HG03575 (cell line): ENCODE measurements at regions not wholly inside any gene's neighbourhood (a gene's known extent, or its start where the extent isn't known, plus 50 kb on each side); places are given as distances from the start of the nearest gene placed in this dataset.
"Not testable (repeated sequence)": the region's sequence is repeated elsewhere in the genome, so short reads cannot be mapped to it uniquely, and the experiment has no call there.

Source experiments
- ATAC-seq: cut with Tn5 transposase; IDR thresholded peaks from one replicate; pipeline ENCODE4 v1.9.1; 2021; ENCODE audit not compliant: unreplicated experiment, insufficient number of reproducible peaks, low FRiP score; ENCODE audit errors: extremely low read depth

DNA sequence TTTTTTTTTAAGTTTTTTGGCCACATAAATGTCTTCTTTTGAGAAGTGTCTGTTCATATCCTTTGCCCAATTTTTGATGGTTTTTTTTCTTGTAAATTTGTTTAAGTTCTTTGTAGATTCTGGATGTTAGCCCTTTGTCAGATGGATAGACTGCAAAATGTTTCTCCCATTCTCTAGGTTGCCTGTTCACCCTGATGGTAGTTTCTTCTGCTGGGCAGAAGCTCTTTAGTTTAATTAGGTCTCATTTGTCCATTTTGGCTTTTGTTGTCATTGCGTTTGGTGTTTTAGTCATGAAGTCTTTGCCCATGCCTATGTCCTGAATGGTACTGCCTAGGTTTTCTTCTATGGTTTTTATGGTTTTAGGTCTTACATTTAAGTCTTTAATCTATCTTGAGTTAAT, 320.9 kb upstream of the SETBP1 start:
- ATAC-seq = not testable (repeated sequence)

- ATAC-seq = not testable (repeated sequence)
These were observed 318.5 kb upstream of the SETBP1 start for GRCh38 chr18:44362213-44362612.

DNA sequence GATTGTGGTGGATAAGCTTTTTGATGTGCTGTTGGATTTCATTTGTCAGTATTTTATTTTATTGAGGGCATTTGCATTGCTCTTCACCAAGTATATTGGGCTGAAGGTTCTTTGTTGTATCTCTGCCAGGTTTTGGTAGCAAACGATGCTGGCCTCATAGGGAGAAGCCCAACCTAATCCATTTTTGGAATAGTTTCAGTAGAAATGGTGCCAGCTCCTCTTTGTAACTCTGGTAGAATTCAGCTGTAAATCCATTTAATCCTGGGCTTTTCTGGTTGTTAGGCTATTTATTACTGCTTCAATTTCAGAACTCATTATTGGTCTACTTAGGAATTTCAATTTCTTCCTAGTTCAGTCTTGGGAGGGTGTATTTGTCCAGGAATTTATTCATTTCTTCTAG, 309.8 kb upstream of the SETBP1 start:
- no peak for ATAC-seq

DNA sequence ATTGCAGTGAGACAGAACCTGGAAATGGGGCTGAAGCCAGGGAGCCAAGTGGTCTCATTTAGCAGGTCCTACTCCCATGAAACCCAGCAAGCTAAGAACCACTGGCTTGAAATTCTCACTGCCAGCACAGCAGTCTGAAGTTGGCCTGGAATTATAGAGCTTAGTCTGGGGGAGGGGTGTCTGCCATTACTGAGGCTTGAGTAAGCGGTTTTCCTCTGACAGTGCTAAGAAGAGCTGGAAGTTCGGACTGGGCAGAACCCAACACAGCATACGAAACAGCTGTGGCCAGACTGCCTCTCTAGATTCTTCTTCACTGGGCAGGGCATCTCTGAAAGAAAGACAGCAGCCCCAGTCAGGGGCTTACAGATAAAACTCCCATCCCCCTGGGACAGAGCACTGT, 305.7 kb upstream of the SETBP1 start:
- ATAC-seq = no peak

DNA sequence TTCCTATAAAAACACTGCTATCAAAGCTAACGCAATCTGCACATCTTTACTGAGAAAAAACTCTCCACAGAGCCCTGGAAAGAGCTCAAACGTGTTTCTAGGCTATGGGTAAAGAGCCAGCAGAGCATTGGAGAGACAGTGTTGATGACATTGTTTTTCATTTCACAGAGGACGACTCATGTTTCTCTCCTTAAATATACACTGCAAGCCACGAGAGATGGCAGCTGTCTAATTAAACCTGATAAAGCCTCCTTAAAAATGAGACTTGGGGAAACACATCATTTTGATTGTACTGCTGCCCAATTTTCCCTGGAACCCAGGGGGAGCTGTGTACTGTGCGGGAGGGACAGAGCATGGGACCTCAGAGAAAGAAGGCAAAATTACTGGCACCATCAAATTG, 294.3 kb upstream of the SETBP1 start:
- ATAC-seq = no peak

GRCh38 chr18:44388329-44388728, 292.4 kb upstream of the SETBP1 start:
- no peak for ATAC-seq

- ATAC-seq = no peak
These were observed 287.8 kb upstream of the SETBP1 start for GRCh38 chr18:44392933-44393332.

- no peak for ATAC-seq
These were observed 287.3 kb upstream of the SETBP1 start for GRCh38 chr18:44393406-44393805.

GRCh38 chr18:44396550-44396949, 284.1 kb upstream of the SETBP1 start:
- ATAC-seq = no peak

GRCh38 chr18:44409071-44409470, 271.6 kb upstream of the SETBP1 start:
- no peak for ATAC-seq

GRCh38 chr18:44409515-44409914, 271.2 kb upstream of the SETBP1 start:
- no peak for ATAC-seq

- ATAC-seq = no peak
These were observed 269.9 kb upstream of the SETBP1 start for GRCh38 chr18:44410740-44411139.

DNA sequence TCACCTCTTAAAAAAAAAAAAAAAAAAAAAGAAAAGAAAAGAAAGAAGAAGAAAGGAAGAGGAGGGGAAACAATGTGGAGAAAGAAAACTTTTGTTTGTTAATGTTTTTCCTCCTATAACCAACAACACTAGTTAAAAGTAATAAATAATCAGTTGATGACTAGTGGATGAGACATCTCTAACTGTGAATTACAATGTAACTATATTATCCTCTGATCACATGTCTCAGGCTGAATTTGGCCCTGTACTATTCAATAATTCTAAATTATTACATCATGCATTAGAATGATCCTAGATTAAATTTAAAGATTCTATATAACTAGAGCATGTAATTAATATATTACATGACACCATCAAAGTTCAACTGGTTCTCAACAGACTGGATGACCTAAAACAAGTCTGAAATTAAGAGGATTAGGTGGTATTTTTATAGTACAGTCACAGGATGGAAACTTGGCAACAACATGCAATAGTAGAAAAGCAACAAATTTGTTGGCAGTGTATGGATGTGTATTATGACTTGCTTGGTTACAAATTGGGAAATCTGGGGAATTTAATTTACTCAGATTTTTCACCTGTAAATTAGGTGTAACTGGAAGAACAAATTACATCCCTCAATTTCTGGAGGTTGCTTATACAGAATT, 269.3 kb upstream of the SETBP1 start:
- ATAC-seq = no peak

GRCh38 chr18:44411976-44412375, 268.7 kb upstream of the SETBP1 start:
- no peak for ATAC-seq

DNA sequence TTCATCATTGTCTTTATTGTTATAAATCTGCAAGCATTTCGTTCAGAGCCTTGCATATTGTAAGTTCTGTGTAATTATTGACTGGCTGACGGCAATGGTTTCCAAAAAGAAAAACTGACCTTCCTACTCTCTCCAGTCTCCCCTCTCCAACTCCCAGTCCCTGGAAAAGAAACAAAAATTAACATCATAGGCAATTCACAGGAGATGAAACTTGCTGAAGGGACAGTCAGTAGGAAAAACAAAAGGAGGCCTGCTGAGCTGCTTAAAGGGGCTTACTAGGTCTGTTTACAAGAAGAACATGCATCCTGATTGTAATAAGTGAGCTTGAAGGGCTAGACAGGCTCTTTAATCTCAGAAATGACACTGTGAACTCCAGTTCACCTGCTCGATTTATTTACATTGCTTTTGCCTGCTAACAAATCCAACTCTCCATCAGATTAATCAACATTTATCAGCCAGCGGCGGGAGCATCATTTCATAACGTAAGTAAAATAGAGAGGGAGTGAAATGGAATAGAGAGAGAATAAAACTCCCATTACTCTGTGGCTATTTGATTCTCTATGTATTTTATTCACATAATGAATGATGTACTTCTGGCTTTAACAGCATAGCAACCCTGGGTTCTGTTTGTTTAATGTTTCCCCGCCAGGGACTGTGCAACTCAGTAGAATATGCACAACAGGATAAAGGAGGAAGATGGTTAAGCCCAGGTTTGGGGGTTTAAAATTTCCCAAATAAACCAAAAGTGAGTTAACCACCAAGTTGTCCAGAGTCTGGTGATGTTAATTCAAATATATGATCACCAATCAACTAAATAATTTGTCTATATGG, 256.7 kb upstream of the SETBP1 start:
- no peak for ATAC-seq

GRCh38 chr18:44424645-44425035, 256.0 kb upstream of the SETBP1 start:
- ATAC-seq = no peak

GRCh38 chr18:44425161-44425560, 255.5 kb upstream of the SETBP1 start:
- no peak for ATAC-seq

DNA sequence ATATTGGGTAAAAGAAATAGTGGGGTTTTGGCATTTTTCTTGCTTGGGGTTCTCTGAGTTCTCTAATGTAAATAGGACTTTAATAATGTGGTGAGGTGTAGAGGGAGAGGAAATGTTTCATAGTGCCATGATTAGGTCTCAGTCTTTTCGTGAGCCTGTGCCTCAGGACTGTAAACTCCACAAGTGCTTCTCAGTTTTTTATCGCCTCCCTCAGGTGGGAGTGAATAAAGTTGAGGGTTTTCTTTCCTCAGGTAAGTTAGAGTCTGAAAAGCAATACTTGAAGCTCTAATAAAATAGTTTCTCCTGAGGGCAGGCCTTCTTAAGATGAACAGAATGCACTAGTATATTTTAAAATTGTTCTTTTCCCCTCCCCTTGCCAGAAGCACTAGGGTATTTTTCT, 243.1 kb upstream of the SETBP1 start:
- no peak for ATAC-seq

DNA sequence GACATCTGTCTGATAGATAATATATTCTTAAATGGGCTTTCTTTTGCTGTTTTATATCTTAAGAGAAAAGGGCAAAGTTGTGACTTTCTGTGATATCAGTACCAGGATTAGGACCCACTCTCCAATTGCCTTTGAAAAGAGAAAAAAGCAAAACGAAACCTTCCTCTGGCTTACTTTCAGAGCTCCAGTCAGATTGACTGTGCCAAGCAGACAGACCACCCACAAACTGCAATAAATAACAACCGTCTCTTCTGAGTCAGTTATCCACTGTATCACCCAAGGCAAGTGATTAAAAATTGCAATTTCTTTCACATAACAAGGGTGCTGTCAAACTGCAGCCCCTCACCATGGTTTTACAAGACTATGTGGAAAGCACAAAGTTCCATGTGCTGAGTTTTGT, 230.5 kb upstream of the SETBP1 start:
- ATAC-seq = no peak

- no peak for ATAC-seq
These were observed 228.3 kb upstream of the SETBP1 start for GRCh38 chr18:44452346-44452745.

- no peak for ATAC-seq
These were observed 227.2 kb upstream of the SETBP1 start for GRCh38 chr18:44453505-44453904.
